Colonic mucosa (tissue), 4 donors: ENCODE measurements at regions not wholly inside any gene's neighbourhood (a gene's known extent, or its start where the extent isn't known, plus 50 kb on each side); places are given as distances from the start of the nearest gene placed in this dataset.

ENCODE experiments used
- DNase-seq: peaks from one replicate; pipeline ENCODE4 v3.0.0-alpha.2; 2020
- H3K27ac ChIP-seq: fragments of 200-600 bp; one replicate; pipeline ENCODE4 v1.8.0; 2021
- H3K27me3 ChIP-seq: fragments of 200-600 bp; one replicate; pipeline ENCODE4 v1.8.0; 2021
- H3K36me3 ChIP-seq: fragments of 200-600 bp; one replicate; pipeline ENCODE4 v1.8.0; 2021
- H3K4me1 ChIP-seq: fragments of 200-600 bp; one replicate; pipeline ENCODE4 v1.8.0; 2021; ENCODE audit warnings: mild to moderate bottlenecking
- H3K4me3 ChIP-seq: fragments of 200-600 bp; one replicate; pipeline ENCODE4 v1.8.0; 2021
- H3K9ac ChIP-seq, 2 donors: one replicate each; pipeline ENCODE4 v1.7.0; 2013; ENCODE audit warnings: control low read depth in 2 of 2, low read depth in 2 of 2, low read length in 2 of 2
- H3K9me3 ChIP-seq: fragments of 200-600 bp; one replicate; pipeline ENCODE4 v1.8.0; 2021
- intact Hi-C: fragments of 100-400 bp; cut with DNase I; formaldehyde crosslinking; loops from one replicate; pipeline ENCODE4 v1.14.1; 2022
- TF ChIP-seq, protein P1 (sequence below): fragments of 200-600 bp; IDR thresholded peaks from one replicate; pipeline ENCODE4 v1.8.0; 2022; ENCODE audit warnings: antibody characterized with exemption, mild to moderate bottlenecking
- donor health status: healthy.
- donor health status: DM: no; HTN: no; CAD: no.
- donor health status: DM: no; HTN: no; CAD: no.

- H3K9me3 ChIP-seq = no peaks in the 10 kb centered on the region
- no peak overlapping the region for H3K9ac ChIP-seq
- H3K4me1 ChIP-seq = no peaks in the 10 kb centered on the region
- H3K36me3 ChIP-seq = no peaks in the 10 kb centered on the region
- TF ChIP-seq, protein P1, sequence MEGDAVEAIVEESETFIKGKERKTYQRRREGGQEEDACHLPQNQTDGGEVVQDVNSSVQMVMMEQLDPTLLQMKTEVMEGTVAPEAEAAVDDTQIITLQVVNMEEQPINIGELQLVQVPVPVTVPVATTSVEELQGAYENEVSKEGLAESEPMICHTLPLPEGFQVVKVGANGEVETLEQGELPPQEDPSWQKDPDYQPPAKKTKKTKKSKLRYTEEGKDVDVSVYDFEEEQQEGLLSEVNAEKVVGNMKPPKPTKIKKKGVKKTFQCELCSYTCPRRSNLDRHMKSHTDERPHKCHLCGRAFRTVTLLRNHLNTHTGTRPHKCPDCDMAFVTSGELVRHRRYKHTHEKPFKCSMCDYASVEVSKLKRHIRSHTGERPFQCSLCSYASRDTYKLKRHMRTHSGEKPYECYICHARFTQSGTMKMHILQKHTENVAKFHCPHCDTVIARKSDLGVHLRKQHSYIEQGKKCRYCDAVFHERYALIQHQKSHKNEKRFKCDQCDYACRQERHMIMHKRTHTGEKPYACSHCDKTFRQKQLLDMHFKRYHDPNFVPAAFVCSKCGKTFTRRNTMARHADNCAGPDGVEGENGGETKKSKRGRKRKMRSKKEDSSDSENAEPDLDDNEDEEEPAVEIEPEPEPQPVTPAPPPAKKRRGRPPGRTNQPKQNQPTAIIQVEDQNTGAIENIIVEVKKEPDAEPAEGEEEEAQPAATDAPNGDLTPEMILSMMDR = no peak
- no peak for DNase-seq
- H3K4me3 ChIP-seq = no peak overlapping the region
- H3K27ac ChIP-seq = no peak overlapping the region
- no peaks in the 10 kb centered on the region for H3K27me3 ChIP-seq
- intact Hi-C loops = no loop called here
These were observed 134.6 kb upstream of the FBXO33 start for GRCh38 chr14:39566795-39567194.

DNA sequence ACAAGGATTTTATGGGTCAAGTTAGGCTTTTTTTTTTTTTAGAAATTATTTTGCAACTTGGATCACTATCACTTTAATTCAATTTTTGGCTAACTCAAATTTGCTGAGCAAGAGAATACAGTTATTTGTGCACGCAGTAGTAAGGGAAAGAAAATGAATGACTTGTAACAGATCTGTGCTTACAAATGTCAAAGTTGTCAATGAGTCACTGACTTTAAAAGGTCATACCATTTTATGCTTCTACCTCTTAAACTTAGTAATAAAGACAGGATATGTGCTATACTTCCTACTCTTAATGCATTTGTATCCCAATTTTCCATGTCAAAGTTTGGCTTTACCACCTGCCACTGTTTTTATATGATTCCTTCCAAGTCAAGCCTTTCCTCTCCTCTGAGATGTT is 131.1 kb upstream of the FBXO33 start:
- no peak overlapping the region for H3K4me3 ChIP-seq
- no peak for DNase-seq
- no peaks in the 10 kb centered on the region for H3K27me3 ChIP-seq
- TF ChIP-seq, protein P1 = no peak
- no peak overlapping the region for H3K9ac ChIP-seq
- H3K27ac ChIP-seq = no peak overlapping the region
- H3K9me3 ChIP-seq = no peaks in the 10 kb centered on the region
- no peaks in the 10 kb centered on the region for H3K36me3 ChIP-seq
- H3K4me1 ChIP-seq = no peaks in the 10 kb centered on the region
- intact Hi-C loops = no loop called here

GRCh38 chr14:39562175-39562574 is 129.9 kb upstream of the FBXO33 start:
- DNase-seq = no peak
- H3K27me3 ChIP-seq = no peaks in the 10 kb centered on the region
- no peaks in the 10 kb centered on the region for H3K4me1 ChIP-seq
- TF ChIP-seq, protein P1 = no peak
- no peaks in the 10 kb centered on the region for H3K9me3 ChIP-seq
- intact Hi-C loops = no loop called here
- H3K9ac ChIP-seq = no peak overlapping the region
- H3K27ac ChIP-seq = no peak overlapping the region
- no peaks in the 10 kb centered on the region for H3K36me3 ChIP-seq
- H3K4me3 ChIP-seq = no peak overlapping the region

DNA sequence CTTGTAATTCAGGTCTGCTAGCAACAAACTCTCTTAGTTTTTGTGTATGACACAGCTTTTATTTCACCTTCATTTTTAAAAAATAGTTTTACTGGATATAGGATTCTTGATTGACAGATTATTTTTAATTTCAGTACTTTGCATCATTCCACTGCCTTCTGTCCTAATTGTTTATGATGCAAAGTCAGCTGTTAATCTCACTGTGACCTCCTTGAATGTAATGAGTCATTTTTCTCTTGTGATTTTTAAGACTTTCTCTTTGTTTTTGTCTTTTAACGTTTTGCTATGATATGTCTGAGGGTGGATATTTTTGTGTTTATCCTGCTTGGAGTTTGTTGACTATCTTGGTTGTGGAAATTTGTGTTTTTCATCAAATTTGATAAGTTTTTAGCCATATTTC is 126.3 kb upstream of the FBXO33 start:
- Histone ChIP-seq H3K27me3 (no peaks in the 10 kb centered on the region), H3K9me3 (no peaks in the 10 kb centered on the region), H3K9ac (no peak overlapping the region), H3K36me3 (no peaks in the 10 kb centered on the region), H3K4me3 (no peak overlapping the region), H3K27ac (no peak overlapping the region), H3K4me1 (no peaks in the 10 kb centered on the region)
- intact Hi-C loops = no loop called here
- TF ChIP-seq, protein P1 = no peak
- no peak for DNase-seq

GRCh38 chr14:39555749-39556148 is 123.5 kb upstream of the FBXO33 start:
- Histone ChIP-seq H3K9me3 (no peaks in the 10 kb centered on the region), H3K4me1 (no peaks in the 10 kb centered on the region), H3K36me3 (no peaks in the 10 kb centered on the region), H3K4me3 (no peak overlapping the region), H3K27me3 (no peaks in the 10 kb centered on the region), H3K27ac (no peak overlapping the region), H3K9ac (no peak overlapping the region)
- intact Hi-C loops = no loop called here
- DNase-seq = no peak
- TF ChIP-seq, protein P1 = no peak

DNA sequence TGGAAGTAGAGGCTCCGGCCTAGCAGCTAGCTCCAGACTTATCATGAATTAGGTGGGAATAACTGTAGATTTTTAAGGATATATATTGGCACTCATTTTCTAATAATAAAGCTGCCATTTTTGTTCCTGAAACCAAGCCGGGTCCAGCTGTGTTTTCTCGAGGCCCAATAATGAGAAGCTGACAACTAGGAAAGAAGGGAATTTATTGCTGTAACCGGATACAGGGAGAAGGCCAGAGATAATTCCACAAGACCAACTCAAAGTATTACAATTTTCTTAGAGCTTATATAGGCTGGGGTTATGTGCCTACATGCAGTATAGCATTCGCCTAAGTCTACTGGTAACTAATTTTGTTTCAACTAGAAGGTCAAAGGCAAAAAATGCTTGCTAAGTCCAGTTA is 122.3 kb upstream of the FBXO33 start:
- Histone ChIP-seq H3K27ac (no peak overlapping the region), H3K9ac (no peak overlapping the region), H3K9me3 (no peaks in the 10 kb centered on the region), H3K36me3 (no peaks in the 10 kb centered on the region), H3K4me3 (no peak overlapping the region), H3K4me1 (no peaks in the 10 kb centered on the region), H3K27me3 (no peaks in the 10 kb centered on the region)
- TF ChIP-seq, protein P1 = no peak
- intact Hi-C loops = no loop called here
- DNase-seq = no peak
